HG03097 (cell line): ENCODE measurements at regions not wholly inside any gene's neighbourhood (a gene's known extent, or its start where the extent isn't known, plus 50 kb on each side); places are given as distances from the start of the nearest gene placed in this dataset.
"Not testable (repeated sequence)": the region's sequence is repeated elsewhere in the genome, so short reads cannot be mapped to it uniquely, and the experiment has no call there.

ENCODE experiments used
- ATAC-seq: cut with Tn5 transposase; IDR thresholded peaks from one replicate; pipeline ENCODE4 v1.9.1; 2021; ENCODE audit not compliant: unreplicated experiment, low FRiP score

DNA sequence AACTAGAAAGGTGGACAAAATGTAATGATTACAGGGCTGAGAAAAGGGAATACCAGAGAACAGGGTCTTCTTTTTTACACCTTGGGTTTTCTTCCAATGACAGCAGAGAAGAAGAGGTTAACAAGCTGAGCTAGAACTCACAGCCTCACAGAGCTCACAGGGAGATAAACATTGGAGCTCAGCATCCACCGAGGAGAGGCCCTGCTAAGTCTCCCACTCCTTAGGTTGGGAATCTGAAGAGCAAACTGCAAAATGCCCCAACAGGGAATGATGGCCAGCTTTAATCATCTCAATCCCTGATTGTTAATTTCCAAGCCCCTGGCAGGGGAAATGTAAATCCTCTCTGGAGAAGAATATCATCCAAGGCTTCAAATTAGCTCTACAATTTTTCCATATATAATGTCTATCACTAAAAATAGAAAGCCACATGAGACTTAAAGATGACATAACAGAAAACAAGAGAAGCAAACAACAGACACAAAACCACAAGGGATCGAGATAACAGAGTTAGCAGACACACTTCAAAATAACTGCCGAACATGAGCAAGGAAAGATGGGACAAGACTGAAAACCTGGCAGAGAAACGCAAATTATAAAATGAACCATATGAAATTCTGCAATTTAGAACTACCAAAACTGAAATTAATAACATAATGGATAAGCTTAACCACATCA is 66.1 kb upstream of the ZSCAN2 start:
- ATAC-seq: not testable (repeated sequence)

DNA sequence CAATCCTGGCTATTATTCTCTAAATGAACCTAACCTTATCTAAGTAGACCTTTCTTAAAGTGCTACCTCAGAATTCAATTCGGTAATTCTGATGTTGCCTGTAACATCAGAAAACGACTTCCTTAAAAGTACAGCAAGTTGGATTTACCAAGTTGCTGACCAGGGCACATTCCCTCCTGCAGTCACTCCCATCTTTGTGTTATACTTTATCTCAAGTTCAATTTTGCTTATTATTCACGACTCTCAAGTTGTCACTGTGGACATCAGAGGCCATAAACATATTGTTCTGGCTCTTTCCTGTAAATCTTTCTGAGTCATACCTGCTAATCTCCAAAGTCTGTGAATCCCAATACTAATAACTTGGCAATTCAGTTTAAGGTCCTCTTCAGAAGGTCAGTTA is 64.6 kb upstream of the ZSCAN2 start:
- not testable (repeated sequence) for ATAC-seq

DNA sequence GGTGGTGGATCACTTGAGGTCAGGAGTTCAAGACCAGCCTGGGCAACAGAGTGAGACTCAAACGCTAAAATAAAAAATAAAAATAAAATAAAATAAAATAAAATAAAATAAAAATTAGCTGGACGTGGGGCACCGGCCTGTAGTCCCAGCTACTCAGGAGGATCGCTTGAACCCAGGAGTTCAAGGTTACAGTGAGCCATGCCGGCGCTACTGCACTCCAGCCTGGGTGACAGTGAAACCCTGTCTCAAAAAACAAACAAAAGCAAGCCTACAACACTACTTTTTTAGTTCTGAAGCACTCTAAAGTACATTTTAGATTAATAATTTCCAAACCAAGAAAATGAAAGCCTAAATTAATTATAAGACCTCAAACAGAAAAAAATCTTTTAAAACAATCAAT is 56.2 kb upstream of the ZSCAN2 start:
- ATAC-seq: not testable (repeated sequence)

DNA sequence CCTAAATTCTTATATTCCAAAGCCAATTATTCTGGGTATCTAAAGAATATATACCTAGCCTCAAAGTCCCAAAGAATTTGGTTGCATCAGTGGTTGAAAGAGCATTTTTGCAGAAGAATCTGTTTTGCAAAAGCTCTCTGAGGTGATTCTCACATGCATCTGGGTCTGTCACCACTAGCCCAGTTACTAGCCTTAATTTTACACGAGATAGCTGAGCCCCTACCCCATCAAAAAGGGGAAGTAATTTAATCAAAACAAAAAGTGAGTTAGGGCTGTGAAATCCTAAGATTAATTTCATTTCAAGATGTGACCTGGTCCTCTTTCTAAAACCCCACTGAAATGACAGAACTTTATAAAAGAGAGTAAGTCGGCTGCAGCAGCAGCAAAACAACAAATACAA is 53.7 kb upstream of the ZSCAN2 start:
- ATAC-seq: not testable (repeated sequence)

DNA sequence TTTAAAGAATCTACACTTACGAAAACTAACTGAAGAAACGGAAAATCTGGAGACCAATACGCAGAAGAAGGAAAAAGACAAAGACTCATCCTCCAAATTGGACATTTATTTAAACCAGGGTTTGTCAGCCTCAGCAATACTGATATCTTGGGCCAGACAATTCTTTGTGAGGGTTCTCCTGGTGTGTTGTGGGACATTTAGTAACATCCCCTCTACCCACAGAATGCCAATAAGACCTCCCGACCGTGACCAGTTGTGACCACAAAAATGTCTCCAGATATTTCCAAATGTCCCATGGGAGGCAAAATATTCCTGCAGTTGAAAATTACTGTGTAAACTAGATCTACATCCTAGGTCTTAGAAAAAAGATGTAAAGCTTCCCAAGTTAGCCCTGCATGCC is 50.3 kb upstream of the ZSCAN2 start:
- not testable (repeated sequence) for ATAC-seq
